ENCODE measurements at regions not wholly inside any gene's neighbourhood (a gene's known extent, or its start where the extent isn't known, plus 50 kb on each side); places are given as distances from the start of the nearest gene placed in this dataset.

- Mint-ChIP-seq H3K36me3 (ENCODE audit: low read depth) (peaks cover 19% of the 10 kb centered on the region; the same call in 2 of the 3 replicates), H3K9me3 (peaks cover 93% of the 10 kb centered on the region), H3K27me3 (ENCODE audit: insufficient read depth, low read depth, poor library complexity) (no peaks in the 10 kb centered on the region), H3K27ac (no peak overlapping the region), H3K4me1 (no peaks in the 10 kb centered on the region), H3K4me3 (no peak overlapping the region)
- H3F3A ChIP-seq (replicated peaks; ENCODE audit: low read depth), result no peaks in the 10 kb centered on the region
- H3K4me3 ChIP-seq, result no peak overlapping the region
- no peak overlapping the region for H2AFZ ChIP-seq
- DNase-seq (ENCODE audit: low spot score), result no peak
- H3K27me3 ChIP-seq (ENCODE audit: insufficient read depth), result no peaks in the 10 kb centered on the region
- H3K4me2 ChIP-seq, result no peak overlapping the region
- no peaks in the 10 kb centered on the region for H3K9me2 ChIP-seq (ENCODE audit: insufficient read depth)
- no peak overlapping the region for H3K27ac ChIP-seq (ENCODE audit: low read depth)
- no peak for ATAC-seq
- 0 out of 2 replicates have a peak, but pooled peaks cover 4% of the 10 kb centered on the region for H3K36me3 ChIP-seq (ENCODE audit: insufficient read depth)
- H3K79me2 ChIP-seq (replicated peaks; ENCODE audit: insufficient read depth), result no peaks in the 10 kb centered on the region
- no peaks in the 10 kb centered on the region for H3K4me1 ChIP-seq (ENCODE audit: insufficient read depth)
- no peak for TF ChIP-seq CREB1 (CRISPR knock-in tag; IDR thresholded peaks at IDR 0.05; ENCODE audit: low read depth)
- no peak for TF ChIP-seq STAT1 (IDR thresholded peaks at IDR 0.05; ENCODE audit: unreplicated experiment)
- no peak for TF ChIP-seq ZNF331 (CRISPR knock-in tag; IDR thresholded peaks at IDR 0.05; ENCODE audit: low read depth)
- no peak for TF ChIP-seq ZNF114 (CRISPR knock-in tag; IDR thresholded peaks at IDR 0.05)
- no peak for TF ChIP-seq ZNF462 (CRISPR knock-in tag; IDR thresholded peaks at IDR 0.05)
- TF ChIP-seq JUNB (IDR thresholded peaks at IDR 0.05; ENCODE audit: unreplicated experiment), result no peak
- no peak for TF ChIP-seq EZH2 (IDR thresholded peaks at IDR 0.05; ENCODE audit: low read depth, unreplicated experiment)
- no peak for TF ChIP-seq POLR2AphosphoS5 (IDR thresholded peaks at IDR 0.05; ENCODE audit: low read depth)
- TF ChIP-seq REST (IDR thresholded peaks at IDR 0.05; ENCODE audit: unreplicated experiment), result no peak
- TF ChIP-seq EZH2phosphoT487 (IDR thresholded peaks at IDR 0.05; ENCODE audit: unreplicated experiment), result no peak
- TF ChIP-seq NANOG (IDR thresholded peaks at IDR 0.05; ENCODE audit: borderline replicate concordance), result no peak
- no peak for TF ChIP-seq ETS1 (IDR thresholded peaks at IDR 0.05)
- no peak for TF ChIP-seq CTCF (conservative IDR thresholded peaks at IDR 0.05; ENCODE audit: low read depth in 2 of 2)
- H4K20me1 ChIP-seq (replicated peaks; ENCODE audit: insufficient read depth), result no peaks in the 10 kb centered on the region
These were observed 732.4 kb downstream of the AACS start for GRCh38 chr12:125797421-125798175.
